Stimulated activated CD4-positive, alpha-beta T cell treated with anti-CD3 and anti-CD28 coated beads, Interleukin-2, amount 100 ng/mL, for 48 hours (primary cell): ENCODE measurements at regions not wholly inside any gene's neighbourhood (a gene's known extent, or its start where the extent isn't known, plus 50 kb on each side); places are given as distances from the start of the nearest gene placed in this dataset.
"Not testable (repeated sequence)": the region's sequence is repeated elsewhere in the genome, so short reads cannot be mapped to it uniquely, and the experiment has no call there.

ENCODE experiments used
- DNase-seq, 2 donors: peaks; one replicate each; pipeline ENCODE4 v3.0.0-alpha.2; 2020

GRCh38 chr7:124322561-124322960, 289.7 kb upstream of the TMEM229A start:
- DNase-seq, result no peak

GRCh38 chr7:124318721-124319450, 286.0 kb upstream of the TMEM229A start:
- no peak for DNase-seq

GRCh38 chr7:124310934-124311390, 278.1 kb upstream of the TMEM229A start:
- no peak for DNase-seq

- DNase-seq, result no peak
Observed at GRCh38 chr7:124308384-124308783, 275.5 kb upstream of the TMEM229A start.

GRCh38 chr7:124295289-124295688, 262.4 kb upstream of the TMEM229A start:
- DNase-seq, result no peak

GRCh38 chr7:124284937-124285336, 252.1 kb upstream of the TMEM229A start:
- no peak for DNase-seq

GRCh38 chr7:124276005-124276622, 243.2 kb upstream of the TMEM229A start:
- DNase-seq, result peak in 1 of 2 donors; percentile 2

GRCh38 chr7:124275411-124275810, 242.5 kb upstream of the TMEM229A start:
- DNase-seq, result no peak

GRCh38 chr7:124269774-124270173, 236.9 kb upstream of the TMEM229A start:
- no peak for DNase-seq

- no peak for DNase-seq
Observed at GRCh38 chr7:124267154-124267553, 234.3 kb upstream of the TMEM229A start.

GRCh38 chr7:124263232-124263827, 230.5 kb upstream of the TMEM229A start:
- DNase-seq, result no peak

GRCh38 chr7:124261710-124262109, 228.8 kb upstream of the TMEM229A start:
- DNase-seq, result no peak

GRCh38 chr7:124257638-124258308, 224.9 kb upstream of the TMEM229A start:
- DNase-seq, result no peak

- DNase-seq, result no peak
Observed at GRCh38 chr7:124255041-124255655, 222.3 kb upstream of the TMEM229A start.

- no peak for DNase-seq
Observed at GRCh38 chr7:124254396-124254795, 221.5 kb upstream of the TMEM229A start.

- DNase-seq, result no peak
Observed at GRCh38 chr7:124251636-124252035, 218.8 kb upstream of the TMEM229A start.

- DNase-seq, result no peak
Observed at GRCh38 chr7:124250297-124251034, 217.6 kb upstream of the TMEM229A start.

GRCh38 chr7:124247691-124248090, 214.8 kb upstream of the TMEM229A start:
- DNase-seq, result no peak

GRCh38 chr7:124246262-124246863, 213.5 kb upstream of the TMEM229A start:
- no peak for DNase-seq

- not testable (repeated sequence) for DNase-seq
Observed at GRCh38 chr7:124244469-124244868, 211.6 kb upstream of the TMEM229A start.

- DNase-seq, result no peak
Observed at GRCh38 chr7:124219681-124220080, 186.8 kb upstream of the TMEM229A start.

- DNase-seq, result no peak
Observed at GRCh38 chr7:124208642-124209041, 175.8 kb upstream of the TMEM229A start.
